ENCODE measurements at regions not wholly inside any gene's neighbourhood (a gene's known extent, or its start where the extent isn't known, plus 50 kb on each side); places are given as distances from the start of the nearest gene placed in this dataset.

- no peak for DNase-seq (ENCODE audit: low read depth)
- H3K4me3 ChIP-seq (ENCODE audit: low read depth, low read length) = no peak overlapping the region
- no peak for TF ChIP-seq CTCF (IDR thresholded peaks at IDR 0.05; ENCODE audit: insufficient read depth, low read depth, low read length, missing control alignments)
Measured at GRCh38 chr7:91330191-91330808, 66.1 kb downstream of the FZD1 start.

- no peak overlapping the region for H3K4me3 ChIP-seq (ENCODE audit: low read depth, low read length)
- no peak for DNase-seq (ENCODE audit: low read depth)
- no peak for TF ChIP-seq CTCF (IDR thresholded peaks at IDR 0.05; ENCODE audit: insufficient read depth, low read depth, low read length, missing control alignments)
Measured at GRCh38 chr7:91330866-91331265, 66.6 kb downstream of the FZD1 start.

GRCh38 chr7:91336106-91336505 is 71.9 kb downstream of the FZD1 start:
- H3K4me3 ChIP-seq (ENCODE audit: low read depth, low read length) = no peak overlapping the region
- DNase-seq (ENCODE audit: low read depth) = no peak
- TF ChIP-seq CTCF (IDR thresholded peaks at IDR 0.05; ENCODE audit: insufficient read depth, low read depth, low read length, missing control alignments) = no peak

- DNase-seq (ENCODE audit: low read depth) = no peak
- H3K4me3 ChIP-seq (ENCODE audit: low read depth, low read length) = no peak overlapping the region
- TF ChIP-seq CTCF (IDR thresholded peaks at IDR 0.05; ENCODE audit: insufficient read depth, low read depth, low read length, missing control alignments) = no peak
Measured at GRCh38 chr7:91338226-91339020, 74.2 kb downstream of the FZD1 start.

GRCh38 chr7:91342346-91342745 is 78.1 kb downstream of the FZD1 start:
- no peak overlapping the region for H3K4me3 ChIP-seq (ENCODE audit: low read depth, low read length)
- no peak for DNase-seq (ENCODE audit: low read depth)
- no peak for TF ChIP-seq CTCF (IDR thresholded peaks at IDR 0.05; ENCODE audit: insufficient read depth, low read depth, low read length, missing control alignments)

- DNase-seq (ENCODE audit: low read depth) = no peak
- TF ChIP-seq CTCF (IDR thresholded peaks at IDR 0.05; ENCODE audit: insufficient read depth, low read depth, low read length, missing control alignments) = no peak
- H3K4me3 ChIP-seq (ENCODE audit: low read depth, low read length) = no peak overlapping the region
Measured at GRCh38 chr7:91343420-91343960, 79.3 kb downstream of the FZD1 start.
